ENCODE measurements at regions not wholly inside any gene's neighbourhood (a gene's known extent, or its start where the extent isn't known, plus 50 kb on each side); places are given as distances from the start of the nearest gene placed in this dataset.
"Not testable (repeated sequence)": the region's sequence is repeated elsewhere in the genome, so short reads cannot be mapped to it uniquely, and the experiment has no call there.

DNA sequence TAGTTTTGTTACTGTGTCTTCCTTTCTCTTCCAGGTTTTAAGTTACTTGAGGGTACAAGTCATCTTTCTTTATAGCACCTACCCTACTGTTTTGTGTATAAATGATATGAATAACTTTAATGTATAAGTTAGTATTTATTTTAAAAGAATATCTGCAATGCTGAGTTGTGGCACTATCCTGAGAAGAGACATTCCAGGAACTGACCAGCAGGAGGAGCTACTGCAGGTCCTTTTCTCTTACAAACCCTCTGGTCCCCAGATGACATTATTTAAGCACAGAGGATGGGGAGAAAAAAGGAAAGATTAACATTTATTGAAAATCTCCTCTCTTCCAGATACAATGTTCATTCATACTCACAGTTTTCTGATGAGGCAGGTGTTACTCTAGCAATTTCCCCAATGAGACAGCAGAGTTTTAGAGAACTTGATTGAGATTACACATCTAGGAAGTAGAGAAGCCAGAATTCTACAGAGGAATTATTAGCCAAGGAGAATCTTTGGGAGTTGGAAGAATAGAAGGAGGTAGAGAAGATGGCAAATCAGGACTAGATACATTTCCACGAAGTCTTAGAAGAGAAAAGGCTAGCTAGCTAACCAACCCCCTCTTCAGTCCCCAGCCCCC lies 541.2 kb upstream of the API5 start:
- intact Hi-C loops (cut with DNase I) = loop anchor here (2.0 kb wide), 1 partner anchor 512 kb away; no protein-coding TSS in a partner anchor
- DNase-seq (ENCODE audit: low spot score) = no peak

DNA sequence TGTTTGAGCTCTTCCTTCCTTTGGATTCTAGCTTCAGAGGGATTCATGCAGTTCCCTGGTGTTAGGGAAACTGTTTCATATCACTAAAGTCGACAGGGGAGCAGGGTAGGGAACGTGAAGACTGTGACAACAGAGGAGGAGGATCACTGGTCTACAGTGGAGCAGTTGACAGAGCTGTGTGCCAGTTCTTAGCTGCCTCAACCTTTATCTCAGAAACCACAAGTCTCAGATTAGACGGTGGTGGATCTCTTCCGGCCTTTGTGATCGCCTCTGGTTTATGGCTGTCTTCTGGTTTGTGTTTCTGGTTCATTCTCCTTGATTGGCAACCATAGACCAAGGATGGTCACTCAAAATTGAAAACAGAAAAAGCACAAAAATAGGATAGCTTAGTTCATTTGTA lies 538.9 kb upstream of the API5 start:
- intact Hi-C loops (cut with DNase I) = no loop called here

DNA sequence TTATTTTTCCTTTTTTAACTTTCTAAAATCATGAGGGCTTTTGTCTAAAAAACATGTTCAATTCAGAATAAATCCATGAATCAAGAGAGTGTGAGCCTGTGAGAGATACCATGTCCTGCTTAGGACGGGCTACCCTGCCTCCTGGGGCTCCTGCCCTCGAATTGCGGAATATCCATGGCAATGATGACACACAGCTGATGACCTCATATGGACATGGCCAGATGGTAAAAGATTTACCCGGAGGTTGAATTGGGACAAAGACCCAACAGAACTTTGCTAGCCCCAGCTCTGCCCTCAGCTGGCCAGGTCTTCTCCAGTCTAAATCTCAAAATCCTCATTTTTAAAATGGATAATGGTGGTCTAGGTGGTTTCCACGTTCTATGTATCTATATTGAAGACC lies 538.1 kb upstream of the API5 start:
- DNase-seq (ENCODE audit: low spot score) = no peak
- intact Hi-C loops (cut with DNase I) = no loop called here

More for the DNA sequence above, 538.9 kb upstream of the API5 start:
- DNase-seq (ENCODE audit: low spot score) = no peak

DNA sequence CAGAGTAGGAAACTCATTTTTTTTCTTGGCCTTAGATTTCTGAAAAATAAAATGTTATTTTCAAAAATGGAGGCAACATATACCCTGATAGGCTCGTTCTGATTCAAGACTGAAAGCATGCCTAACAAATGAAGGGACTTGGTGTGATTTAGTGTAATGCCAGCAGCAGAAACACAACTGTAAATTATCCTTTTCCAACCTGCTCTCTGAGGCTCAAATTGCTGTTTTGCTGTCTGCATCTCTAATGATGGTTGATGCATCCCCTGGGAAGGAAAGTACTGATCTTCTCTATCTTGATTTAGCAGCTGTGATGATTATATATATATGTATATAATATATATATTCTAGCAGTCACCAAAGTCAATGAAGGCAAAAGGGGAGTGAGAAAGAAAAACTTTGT lies 537.2 kb upstream of the API5 start:
- intact Hi-C loops (cut with DNase I) = no loop called here
- DNase-seq (ENCODE audit: low spot score) = no peak

DNA sequence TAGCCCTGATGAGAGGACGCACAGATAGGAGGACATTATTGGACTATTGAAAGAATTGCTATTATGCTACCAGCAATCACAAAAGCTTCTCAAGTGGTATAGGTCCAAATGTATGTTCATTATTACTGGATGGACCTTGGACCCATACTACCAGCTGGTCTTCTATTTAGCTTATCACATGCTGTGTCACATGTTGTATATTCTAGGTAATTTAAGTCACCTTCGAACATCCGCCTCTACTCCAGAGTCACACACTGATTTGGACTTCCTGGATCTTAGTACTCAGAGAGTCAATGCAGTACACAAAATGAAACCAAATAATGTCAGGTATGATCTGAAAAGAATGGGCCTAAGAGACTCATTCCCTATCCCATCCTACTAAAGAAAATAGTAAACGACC lies 534.0 kb upstream of the API5 start:
- intact Hi-C loops (cut with DNase I) = no loop called here

DNA sequence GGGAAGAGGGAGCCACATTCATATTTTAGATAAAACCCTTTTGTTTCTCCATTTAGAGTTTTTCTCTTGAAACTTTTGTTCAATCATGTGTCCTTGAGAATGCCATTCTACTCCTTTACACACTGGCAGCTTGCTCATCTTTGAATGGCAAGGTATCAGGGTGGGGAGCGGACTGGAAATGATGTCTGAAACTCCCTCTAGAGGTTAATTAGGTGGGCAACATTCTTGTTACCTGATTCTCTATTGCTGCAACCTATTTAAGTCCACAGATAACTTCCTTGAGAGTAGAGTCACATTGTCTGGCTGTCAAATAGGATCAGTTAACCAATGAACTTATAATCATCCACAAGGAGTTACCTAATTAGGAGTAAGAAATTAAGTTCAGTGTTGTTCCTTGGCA lies 533.6 kb upstream of the API5 start:
- DNase-seq (ENCODE audit: low spot score) = no peak
- intact Hi-C loops (cut with DNase I) = no loop called here

More for the DNA sequence above, 534.0 kb upstream of the API5 start:
- DNase-seq (ENCODE audit: low spot score) = no peak

DNA sequence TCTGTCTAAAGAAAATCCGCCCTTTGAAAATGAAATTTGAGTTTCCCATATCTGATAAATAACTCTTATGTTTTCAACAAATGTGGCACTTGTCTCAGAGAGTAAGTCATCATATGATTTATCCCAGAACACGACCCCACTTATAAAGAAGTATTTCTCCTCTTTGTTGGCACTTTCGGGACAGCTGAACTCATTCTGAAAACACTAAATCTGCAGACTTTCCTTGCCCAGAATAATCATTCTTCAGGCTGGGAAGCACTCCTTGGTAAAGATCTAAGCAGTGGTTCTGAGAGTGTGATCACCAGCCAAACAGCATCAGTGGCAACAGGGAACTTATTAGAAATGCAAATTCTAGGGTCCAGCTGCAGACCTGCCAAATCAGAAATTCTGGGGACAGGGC lies 532.2 kb upstream of the API5 start:
- intact Hi-C loops (cut with DNase I) = no loop called here
- DNase-seq (ENCODE audit: low spot score) = no peak

DNA sequence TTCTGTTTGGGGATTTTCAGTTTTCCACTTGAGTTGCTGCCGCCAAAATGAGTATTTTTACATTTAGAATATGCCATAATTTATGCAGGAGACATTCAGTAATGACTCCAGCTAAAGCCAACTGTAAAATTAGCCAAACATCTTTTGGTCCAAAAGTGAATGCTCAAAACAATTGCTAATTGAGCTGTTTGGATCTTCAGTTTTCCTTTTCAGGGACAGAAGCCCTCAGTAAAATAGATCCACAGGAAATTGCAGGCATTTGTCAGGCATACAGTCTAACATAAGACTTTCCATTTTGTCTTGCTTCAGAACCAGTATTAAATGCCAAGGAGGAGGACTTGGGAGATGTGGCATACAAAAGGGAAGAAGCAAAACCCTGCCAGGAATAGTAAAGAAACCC lies 524.8 kb upstream of the API5 start:
- DNase-seq (ENCODE audit: low spot score) = no peak

DNA sequence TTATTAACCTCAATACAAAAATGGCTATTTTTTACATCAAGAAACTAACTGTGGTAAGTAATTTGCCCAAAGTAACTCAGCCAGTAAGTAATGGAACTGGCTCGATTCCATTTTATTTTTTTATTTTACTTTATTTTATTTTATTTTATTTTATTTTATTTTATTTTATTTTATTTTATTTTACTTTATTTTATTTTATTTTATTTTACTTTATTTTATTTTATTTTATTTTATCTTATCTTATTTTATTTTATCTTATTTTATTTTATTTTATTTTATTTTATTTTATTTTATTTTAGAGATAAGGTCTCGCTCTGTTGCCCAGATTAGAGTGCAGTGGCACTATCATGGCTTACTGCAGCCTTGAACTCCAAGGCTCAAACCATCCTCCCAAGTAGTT lies 516.3 kb upstream of the API5 start:
- DNase-seq (ENCODE audit: low spot score); intact Hi-C loops (cut with DNase I): not testable (repeated sequence)

More for the DNA sequence above, 524.8 kb upstream of the API5 start:
- intact Hi-C loops (cut with DNase I) = no loop called here

DNA sequence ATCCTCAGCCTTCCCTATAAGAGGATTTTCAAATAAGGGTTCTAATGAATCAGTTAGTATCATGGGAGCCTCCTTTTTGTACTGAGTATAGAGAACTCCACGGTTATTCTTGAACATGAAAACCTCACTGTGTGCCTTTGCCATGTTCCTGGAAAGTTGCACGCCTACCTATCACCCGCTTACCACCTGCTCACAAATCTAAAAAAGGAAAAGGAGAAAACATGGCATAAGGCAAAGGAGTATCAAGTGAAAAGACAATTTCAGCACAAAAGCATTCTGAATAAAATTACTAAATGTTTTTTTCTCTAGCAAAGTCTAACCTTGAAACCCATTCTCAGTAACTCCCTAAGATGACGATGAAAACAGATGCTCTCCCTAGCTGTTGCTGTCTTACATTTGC lies 511.8 kb upstream of the API5 start:
- DNase-seq (ENCODE audit: low spot score) = no peak
- intact Hi-C loops (cut with DNase I) = no loop called here

DNA sequence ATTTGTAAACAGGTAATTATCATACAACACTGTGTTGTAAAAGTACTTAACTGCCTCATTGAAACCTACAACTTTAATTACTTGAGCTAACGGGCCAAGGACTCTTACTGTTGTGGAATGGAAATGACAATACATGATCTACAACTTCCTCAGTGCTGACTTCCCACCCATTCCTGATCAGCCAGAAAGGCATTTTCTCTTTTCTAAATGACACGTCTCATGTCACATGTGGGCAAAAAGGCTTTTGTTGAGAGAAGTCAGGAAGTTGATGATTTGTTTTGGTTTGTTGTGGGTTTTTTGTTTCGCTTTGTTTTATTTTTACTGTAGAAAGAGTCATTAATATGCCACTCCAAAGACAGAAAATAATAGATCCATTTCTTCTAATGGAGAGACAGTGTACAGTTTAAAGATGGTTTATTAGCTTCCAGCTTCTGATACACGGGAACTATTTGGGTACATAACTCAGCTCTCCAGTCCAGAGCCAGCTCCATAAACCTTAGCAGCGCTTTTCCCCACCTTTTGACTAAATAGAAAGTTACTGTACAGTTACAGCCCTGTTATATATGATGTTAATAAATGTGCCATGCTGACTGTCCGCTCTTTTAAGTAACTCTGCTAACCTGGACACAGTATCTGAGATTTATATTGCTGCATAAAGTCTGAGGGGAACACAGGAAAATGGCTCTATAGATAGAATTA lies 509.4 kb upstream of the API5 start:
- intact Hi-C loops (cut with DNase I) = no loop called here
- no peak for DNase-seq (ENCODE audit: low spot score)

DNA sequence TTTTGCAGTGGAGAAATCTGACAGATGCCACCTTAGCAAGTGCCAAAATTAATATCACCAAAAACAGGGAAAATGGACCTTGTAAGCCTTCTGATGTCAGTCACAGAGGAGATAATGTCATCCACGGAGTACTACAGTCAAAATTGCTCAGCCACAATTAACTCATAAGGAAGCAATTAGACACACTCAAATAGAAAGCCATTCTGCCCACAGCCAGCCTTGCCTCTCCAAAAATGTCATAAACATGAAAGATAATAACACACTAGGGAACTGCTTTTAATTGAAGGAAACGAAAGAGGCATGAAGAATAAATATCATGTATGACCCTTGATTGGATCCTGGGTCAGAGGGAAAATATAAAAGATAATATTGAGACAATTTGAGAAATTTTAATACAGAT lies 505.6 kb upstream of the API5 start:
- DNase-seq (ENCODE audit: low spot score) = no peak
- intact Hi-C loops (cut with DNase I) = no loop called here

DNA sequence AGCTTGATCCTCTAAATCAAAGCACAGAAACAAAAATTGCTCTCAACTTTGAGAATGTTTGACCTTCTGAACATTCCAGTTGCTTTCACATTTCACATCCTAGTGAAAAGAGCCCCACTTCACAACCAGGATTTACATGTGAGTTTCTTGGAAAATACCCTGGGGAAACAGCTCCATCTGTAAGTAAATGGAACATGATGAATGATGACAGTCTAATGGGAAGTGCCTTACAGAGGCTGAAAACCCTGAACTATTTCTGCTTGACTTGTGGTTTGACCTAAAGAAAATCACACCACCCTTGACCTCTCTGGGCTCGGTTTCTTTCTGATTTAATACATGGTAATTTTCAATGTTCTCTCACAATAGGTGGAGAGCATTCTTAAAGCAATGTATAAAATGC lies 499.4 kb upstream of the API5 start:
- intact Hi-C loops (cut with DNase I) = no loop called here
- DNase-seq (ENCODE audit: low spot score) = no peak

DNA sequence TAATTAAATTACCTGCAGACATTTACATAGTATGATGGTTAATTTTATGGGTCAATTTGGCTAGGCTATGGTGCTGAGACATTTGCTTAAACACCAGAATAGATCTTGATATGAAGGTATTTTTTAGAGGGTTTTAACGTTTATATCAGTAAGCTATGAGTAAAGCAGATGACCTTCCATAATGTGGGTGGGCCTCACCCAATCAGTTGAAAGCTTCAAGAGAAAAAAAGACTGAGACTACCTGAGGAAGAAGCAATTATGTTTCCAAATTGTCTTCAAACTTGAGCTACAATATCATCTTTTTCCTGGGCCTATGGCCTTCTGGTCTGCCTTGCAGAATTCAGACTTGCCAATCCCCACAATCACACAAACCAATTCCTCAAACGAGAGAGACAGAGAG lies 498.8 kb upstream of the API5 start:
- DNase-seq (ENCODE audit: low spot score) = no peak
- intact Hi-C loops (cut with DNase I) = no loop called here

DNA sequence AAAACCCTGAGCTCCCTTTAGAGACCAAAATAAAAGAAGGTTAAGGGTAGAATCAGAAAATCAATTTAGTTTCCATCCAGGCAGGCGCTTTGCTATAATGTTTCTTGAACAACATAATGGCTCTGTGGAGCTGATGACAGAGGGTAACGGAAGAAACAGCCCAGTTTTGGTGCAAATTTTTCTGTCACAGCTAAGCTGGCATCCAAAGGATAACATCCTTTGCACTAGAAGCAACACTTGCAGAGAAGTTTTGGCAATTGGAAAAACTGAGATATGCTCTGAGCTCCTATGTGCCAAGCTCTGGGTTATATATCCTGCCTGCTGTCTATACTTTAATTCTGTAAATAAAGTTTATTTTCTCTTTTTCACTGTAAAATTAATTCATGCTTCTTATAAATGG lies 495.3 kb upstream of the API5 start:
- DNase-seq (ENCODE audit: low spot score) = no peak

DNA sequence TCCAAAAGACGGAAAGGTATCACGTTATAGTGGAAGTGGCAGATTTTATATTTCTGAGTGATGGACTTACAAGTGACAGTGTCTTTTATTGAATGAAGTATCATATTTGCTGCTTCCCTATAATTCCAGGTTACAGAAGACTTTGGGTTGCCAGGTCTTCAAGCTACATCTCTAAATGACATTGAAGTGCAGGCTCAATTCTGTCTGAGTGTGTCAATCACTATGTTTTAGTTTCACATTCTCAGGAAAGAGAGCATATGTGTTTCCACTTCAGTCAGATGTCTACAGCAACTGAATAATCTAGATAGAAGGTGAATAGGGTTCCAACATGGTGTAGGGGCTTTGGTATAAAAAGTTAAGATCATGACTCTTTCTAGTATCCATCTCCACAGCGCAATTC lies 492.7 kb upstream of the API5 start:
- intact Hi-C loops (cut with DNase I) = no loop called here
- no peak for DNase-seq (ENCODE audit: low spot score)

More for the DNA sequence above, 495.3 kb upstream of the API5 start:
- intact Hi-C loops (cut with DNase I) = no loop called here

DNA sequence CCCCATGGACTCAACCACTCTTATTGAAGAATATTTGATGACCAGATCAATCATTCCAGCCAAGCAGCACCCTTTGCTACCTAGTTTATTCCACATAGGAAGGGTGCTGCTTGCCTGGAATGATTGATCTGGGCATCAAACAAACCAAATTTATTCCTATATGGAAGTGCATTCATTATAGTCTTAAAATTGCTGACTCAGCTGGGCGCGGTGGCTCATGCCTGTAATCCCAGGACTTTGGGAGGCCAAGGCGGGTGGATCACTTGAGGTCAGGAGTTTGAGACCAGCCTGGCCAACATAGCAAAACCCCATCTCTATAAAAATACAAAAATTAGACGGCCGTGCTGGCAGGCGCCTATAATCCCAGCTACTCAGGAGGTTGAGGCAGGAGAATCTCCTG lies 489.6 kb upstream of the API5 start:
- DNase-seq (ENCODE audit: low spot score); intact Hi-C loops (cut with DNase I): not testable (repeated sequence)

DNA sequence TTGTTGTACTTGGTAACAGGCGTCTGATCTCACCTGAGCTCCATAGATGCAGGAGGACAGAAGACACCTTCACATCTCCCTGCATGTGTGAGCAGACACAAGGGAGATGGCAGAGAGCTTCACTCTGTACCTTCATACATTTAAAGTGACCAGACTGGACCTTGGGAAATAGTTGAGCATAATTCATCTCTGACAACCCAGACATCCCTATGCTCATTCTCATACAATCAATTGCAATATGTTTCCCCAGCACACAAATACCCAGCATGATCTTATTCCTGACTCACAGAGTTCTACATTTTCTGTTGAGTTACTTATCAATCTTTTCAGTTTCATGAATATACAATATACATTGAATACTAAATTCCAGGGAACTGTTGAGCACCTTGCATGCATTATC lies 488.2 kb upstream of the API5 start:
- intact Hi-C loops (cut with DNase I) = no loop called here
- DNase-seq (ENCODE audit: low spot score) = no peak

DNA sequence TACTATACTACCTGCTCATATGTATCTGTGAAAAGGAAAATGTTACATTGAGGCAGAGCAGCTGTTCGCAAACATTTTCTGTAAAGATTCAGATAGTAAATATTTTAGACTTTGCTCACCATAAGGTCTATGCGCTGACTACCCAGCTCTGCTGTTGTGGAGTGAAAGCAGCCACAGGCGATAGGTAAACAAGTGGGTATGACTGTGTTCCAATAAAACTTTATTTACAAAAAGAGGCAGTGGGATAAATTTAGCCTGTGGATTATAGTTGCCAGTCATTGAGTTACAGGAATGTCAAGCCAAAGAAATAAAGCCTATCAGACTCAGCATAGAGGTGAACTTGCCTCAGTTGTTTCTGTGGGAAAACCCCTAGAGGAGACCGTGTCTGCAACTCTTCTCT lies 487.7 kb upstream of the API5 start:
- DNase-seq (ENCODE audit: low spot score) = no peak
- intact Hi-C loops (cut with DNase I) = no loop called here

DNA sequence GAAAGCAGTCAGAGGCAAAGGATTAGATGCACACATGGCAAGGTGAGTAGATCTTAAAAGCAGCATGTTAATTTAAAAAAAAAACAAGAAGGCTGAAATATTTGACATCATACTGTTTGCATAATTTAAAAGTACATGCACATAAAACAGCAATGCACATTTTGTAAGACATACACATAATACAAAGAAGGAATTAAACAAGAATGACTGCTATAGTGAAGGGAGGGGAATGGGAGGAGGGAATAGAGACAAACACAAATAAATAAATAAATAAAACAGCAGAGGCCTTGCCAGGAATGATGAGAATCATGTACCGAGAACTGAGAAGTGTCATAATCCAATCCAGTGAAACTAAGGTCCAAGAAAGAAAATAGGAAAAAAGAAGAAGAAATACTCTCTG lies 486.2 kb upstream of the API5 start:
- no peak for DNase-seq (ENCODE audit: low spot score)
- intact Hi-C loops (cut with DNase I) = no loop called here

DNA sequence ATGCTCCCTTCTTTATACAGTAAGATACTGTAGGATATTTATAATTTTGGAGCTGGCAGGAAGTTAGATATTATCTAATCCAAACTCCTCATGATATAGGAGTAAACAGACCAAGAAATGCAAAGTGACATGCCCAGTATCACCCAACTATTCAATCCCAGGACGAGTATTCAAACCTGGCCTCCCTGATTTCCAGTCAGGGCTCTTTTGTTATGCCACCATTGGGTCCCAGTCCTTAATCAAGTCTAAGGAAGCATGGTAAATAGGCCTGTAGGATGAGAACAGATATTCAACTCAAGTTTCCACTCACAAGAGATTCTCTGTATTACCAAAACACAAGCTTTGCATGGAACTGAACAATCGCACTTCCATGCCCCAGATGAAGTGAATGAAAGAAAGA lies 484.0 kb upstream of the API5 start:
- no peak for DNase-seq (ENCODE audit: low spot score)
- intact Hi-C loops (cut with DNase I) = no loop called here

DNA sequence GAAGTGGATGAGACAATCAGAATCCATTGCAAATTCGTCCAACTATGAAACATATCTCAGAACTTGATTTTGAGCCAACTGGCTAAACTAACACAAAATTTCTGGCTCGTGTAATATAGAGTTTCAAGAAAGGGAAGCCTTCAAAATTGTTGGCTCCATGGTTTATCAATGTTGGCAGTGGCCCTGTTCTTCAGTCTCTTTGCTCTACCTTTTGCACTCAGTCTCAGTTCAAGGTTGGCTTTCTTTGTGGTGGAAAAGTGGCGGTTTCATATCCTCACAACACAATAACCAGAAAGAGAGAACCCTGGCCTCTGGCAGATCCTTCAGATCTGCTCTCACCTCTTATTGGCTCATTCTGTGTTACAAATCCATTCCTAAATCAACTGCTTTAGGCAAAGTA lies 473.8 kb upstream of the API5 start:
- intact Hi-C loops (cut with DNase I) = no loop called here
- DNase-seq (ENCODE audit: low spot score) = no peak
